ENCODE measurements at regions not wholly inside any gene's neighbourhood (a gene's known extent, or its start where the extent isn't known, plus 50 kb on each side); places are given as distances from the start of the nearest gene placed in this dataset.

- Histone ChIP-seq H3K9me3 (replicated peaks; ENCODE audit: insufficient read depth, low read length) (no peaks in the 10 kb centered on the region), H3K27ac (ENCODE audit: low read length) (no peak overlapping the region), H3K9ac (ENCODE audit: low read length) (no peak overlapping the region), H3K4me1 (ENCODE audit: low read length) (no peaks in the 10 kb centered on the region), H2AFZ (ENCODE audit: low read length) (no peak overlapping the region), H3K4me3 (ENCODE audit: low read length) (no peak overlapping the region), H3K79me2 (ENCODE audit: low read length) (no peaks in the 10 kb centered on the region), H3K27me3 (replicated peaks; ENCODE audit: insufficient read depth, low read length) (no peaks in the 10 kb centered on the region), H3K36me3 (replicated peaks; ENCODE audit: insufficient read depth, low read length) (no peaks in the 10 kb centered on the region), H3K4me2 (ENCODE audit: low read depth, low read length) (no peak overlapping the region), H3F3A (ENCODE audit: insufficient read depth, low read length) (no peaks in the 10 kb centered on the region), H4K20me1 (ENCODE audit: insufficient read depth, low read length) (no peaks in the 10 kb centered on the region), H3K9me2 (replicated peaks; ENCODE audit: insufficient read depth, low read length) (no peaks in the 10 kb centered on the region)
- no peak for DNase-seq
- no peak for TF ChIP-seq EZH2 (optimal IDR thresholded peaks at IDR 0.05; ENCODE audit: low read depth, low read length)
- no peak for TF ChIP-seq EZH2phosphoT487 (IDR thresholded peaks at IDR 0.05; ENCODE audit: low read length)
- TF ChIP-seq CTCF (IDR thresholded peaks at IDR 0.05; ENCODE audit: low read length), result no peak
Observed at GRCh38 chr18:46378864-46379207, 274.7 kb downstream of the HAUS1 start.

GRCh38 chr18:46379323-46379950, 275.3 kb downstream of the HAUS1 start:
- no peak overlapping the region for H3K4me3 ChIP-seq (ENCODE audit: low read length)
- no peaks in the 10 kb centered on the region for H3K79me2 ChIP-seq (ENCODE audit: low read length)
- no peak overlapping the region for H3K9ac ChIP-seq (ENCODE audit: low read length)
- TF ChIP-seq EZH2phosphoT487 (IDR thresholded peaks at IDR 0.05; ENCODE audit: low read length) (no peak), EZH2 (optimal IDR thresholded peaks at IDR 0.05; ENCODE audit: low read depth, low read length) (no peak), CTCF (IDR thresholded peaks at IDR 0.05; ENCODE audit: low read length) (no peak)
- DNase-seq, result no peak
- no peak overlapping the region for H3K4me2 ChIP-seq (ENCODE audit: low read depth, low read length)
- no peaks in the 10 kb centered on the region for H3K36me3 ChIP-seq (replicated peaks; ENCODE audit: insufficient read depth, low read length)
- H2AFZ ChIP-seq (ENCODE audit: low read length), result no peak overlapping the region
- no peaks in the 10 kb centered on the region for H3F3A ChIP-seq (ENCODE audit: insufficient read depth, low read length)
- H3K9me2 ChIP-seq (replicated peaks; ENCODE audit: insufficient read depth, low read length), result no peaks in the 10 kb centered on the region
- no peak overlapping the region for H3K27ac ChIP-seq (ENCODE audit: low read length)
- H4K20me1 ChIP-seq (ENCODE audit: insufficient read depth, low read length), result no peaks in the 10 kb centered on the region
- no peaks in the 10 kb centered on the region for H3K4me1 ChIP-seq (ENCODE audit: low read length)
- no peaks in the 10 kb centered on the region for H3K27me3 ChIP-seq (replicated peaks; ENCODE audit: insufficient read depth, low read length)
- H3K9me3 ChIP-seq (replicated peaks; ENCODE audit: insufficient read depth, low read length), result no peaks in the 10 kb centered on the region

GRCh38 chr18:46385124-46385523, 271.9 kb downstream of the LOXHD1 start:
- no peaks in the 10 kb centered on the region for H4K20me1 ChIP-seq (ENCODE audit: insufficient read depth, low read length)
- H3F3A ChIP-seq (ENCODE audit: insufficient read depth, low read length), result no peaks in the 10 kb centered on the region
- no peaks in the 10 kb centered on the region for H3K27me3 ChIP-seq (replicated peaks; ENCODE audit: insufficient read depth, low read length)
- no peak for DNase-seq
- no peak overlapping the region for H3K9ac ChIP-seq (ENCODE audit: low read length)
- H3K9me3 ChIP-seq (replicated peaks; ENCODE audit: insufficient read depth, low read length), result no peaks in the 10 kb centered on the region
- no peaks in the 10 kb centered on the region for H3K4me1 ChIP-seq (ENCODE audit: low read length)
- no peak overlapping the region for H3K4me3 ChIP-seq (ENCODE audit: low read length)
- H3K4me2 ChIP-seq (ENCODE audit: low read depth, low read length), result no peak overlapping the region
- no peaks in the 10 kb centered on the region for H3K9me2 ChIP-seq (replicated peaks; ENCODE audit: insufficient read depth, low read length)
- no peak overlapping the region for H3K27ac ChIP-seq (ENCODE audit: low read length)
- no peaks in the 10 kb centered on the region for H3K79me2 ChIP-seq (ENCODE audit: low read length)
- no peak for TF ChIP-seq CTCF (IDR thresholded peaks at IDR 0.05; ENCODE audit: low read length)
- no peak for TF ChIP-seq EZH2 (optimal IDR thresholded peaks at IDR 0.05; ENCODE audit: low read depth, low read length)
- no peak for TF ChIP-seq EZH2phosphoT487 (IDR thresholded peaks at IDR 0.05; ENCODE audit: low read length)
- no peaks in the 10 kb centered on the region for H3K36me3 ChIP-seq (replicated peaks; ENCODE audit: insufficient read depth, low read length)
- H2AFZ ChIP-seq (ENCODE audit: low read length), result no peak overlapping the region

Data from MM.1S (cell line).